ENCODE measurements at regions not wholly inside any gene's neighbourhood (a gene's known extent, or its start where the extent isn't known, plus 50 kb on each side); places are given as distances from the start of the nearest gene placed in this dataset.

GRCh38 chr6:14187406-14187805, 69.8 kb downstream of the CD83 start:
- TF ChIP-seq CTCF (IDR thresholded peaks at IDR 0.05; ENCODE audit: poor library complexity) (no peak), EZH2 (IDR thresholded peaks at IDR 0.05; ENCODE audit: borderline replicate concordance) (no peak)
